AG04449 (cell line): ENCODE measurements at regions not wholly inside any gene's neighbourhood (a gene's known extent, or its start where the extent isn't known, plus 50 kb on each side); places are given as distances from the start of the nearest gene placed in this dataset.

ENCODE experiments used
- CTCF ChIA-PET: fragments of 350-600 bp; formaldehyde crosslinking; extraction: SDS; loops from one replicate; lab custom pipeline; 2021; ENCODE audit warnings: antibody characterized with exemption; lab: Yijun Ruan, JAX
- POLR2A ChIA-PET: fragments of 400-600, 350-600 bp; formaldehyde crosslinking; extraction: SDS; loops from one replicate; lab custom pipeline; 2020; ENCODE audit warnings: antibody characterized with exemption, inconsistent platforms; lab: Yijun Ruan, JAX
- DNase-seq: peaks from one replicate; pipeline ENCODE4 v3.0.0-alpha.2; 2010; ENCODE audit warnings: low read depth, low spot score
- H3K4me3 ChIP-seq: 2 replicates; pipeline ENCODE4 v1.5.1; 2011; ENCODE audit warnings: low read depth, mild to moderate bottlenecking, control low read depth, low read length
- TF ChIP-seq, protein P1 (sequence below): IDR thresholded peaks from one replicate; pipeline ENCODE4 v1.5.1; 2011; ENCODE audit warnings: mild to moderate bottlenecking, moderate library complexity, low read length, control low read depth, inconsistent platforms; ENCODE audit not compliant: insufficient read depth; ENCODE audit errors: missing control alignments

- ChIA-PET POLR2A (no interaction called here), CTCF (interaction anchor here (1.0 kb wide), 1 partner anchor 20 kb away, joined by 4 read pairs; no protein-coding TSS in a partner anchor)
- TF ChIP-seq, protein P1, sequence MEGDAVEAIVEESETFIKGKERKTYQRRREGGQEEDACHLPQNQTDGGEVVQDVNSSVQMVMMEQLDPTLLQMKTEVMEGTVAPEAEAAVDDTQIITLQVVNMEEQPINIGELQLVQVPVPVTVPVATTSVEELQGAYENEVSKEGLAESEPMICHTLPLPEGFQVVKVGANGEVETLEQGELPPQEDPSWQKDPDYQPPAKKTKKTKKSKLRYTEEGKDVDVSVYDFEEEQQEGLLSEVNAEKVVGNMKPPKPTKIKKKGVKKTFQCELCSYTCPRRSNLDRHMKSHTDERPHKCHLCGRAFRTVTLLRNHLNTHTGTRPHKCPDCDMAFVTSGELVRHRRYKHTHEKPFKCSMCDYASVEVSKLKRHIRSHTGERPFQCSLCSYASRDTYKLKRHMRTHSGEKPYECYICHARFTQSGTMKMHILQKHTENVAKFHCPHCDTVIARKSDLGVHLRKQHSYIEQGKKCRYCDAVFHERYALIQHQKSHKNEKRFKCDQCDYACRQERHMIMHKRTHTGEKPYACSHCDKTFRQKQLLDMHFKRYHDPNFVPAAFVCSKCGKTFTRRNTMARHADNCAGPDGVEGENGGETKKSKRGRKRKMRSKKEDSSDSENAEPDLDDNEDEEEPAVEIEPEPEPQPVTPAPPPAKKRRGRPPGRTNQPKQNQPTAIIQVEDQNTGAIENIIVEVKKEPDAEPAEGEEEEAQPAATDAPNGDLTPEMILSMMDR, result no peak
- H3K4me3 ChIP-seq, result no peak overlapping the region
- no peak for DNase-seq
These were observed 66.6 kb upstream of the BICD1 start for GRCh38 chr12:32039917-32040575.

GRCh38 chr12:32043928-32044549 is 62.6 kb upstream of the BICD1 start:
- DNase-seq, result no peak
- CTCF ChIA-PET, result interaction anchor here (1.1 kb wide), 1 partner anchor 254 kb away, joined by 4 read pairs; no protein-coding TSS in a partner anchor
- POLR2A ChIA-PET, result no interaction called here
- H3K4me3 ChIP-seq, result no peak overlapping the region
- TF ChIP-seq, protein P1, result no peak

GRCh38 chr12:32047357-32048212 is 59.1 kb upstream of the BICD1 start:
- POLR2A ChIA-PET, result no interaction called here
- TF ChIP-seq, protein P1, result no peak
- no peak for DNase-seq
- H3K4me3 ChIP-seq, result no peak overlapping the region
- CTCF ChIA-PET, result no interaction called here

GRCh38 chr12:32048791-32049190 is 57.9 kb upstream of the BICD1 start:
- no peak for DNase-seq
- CTCF ChIA-PET, result no interaction called here
- TF ChIP-seq, protein P1, result no peak
- no peak overlapping the region for H3K4me3 ChIP-seq
- POLR2A ChIA-PET, result no interaction called here

DNA sequence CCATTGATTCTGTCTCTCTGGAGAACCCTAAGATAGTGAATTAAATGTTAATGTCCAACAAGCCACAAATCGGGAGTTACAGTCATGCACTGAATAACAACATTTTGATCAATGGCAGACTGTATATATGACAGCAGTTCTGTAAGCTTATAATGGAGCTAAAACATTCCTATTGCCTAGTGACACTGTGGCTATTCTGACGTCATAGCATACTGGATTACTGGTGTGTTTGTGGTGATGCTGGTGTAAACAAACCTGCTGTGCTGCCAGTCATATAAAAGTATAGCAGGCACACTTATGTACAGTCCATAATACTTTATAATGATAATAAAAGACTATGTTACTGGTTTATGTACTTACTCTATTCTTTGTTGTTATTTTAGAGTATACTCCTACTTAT is 56.7 kb upstream of the BICD1 start:
- TF ChIP-seq, protein P1, result no peak
- no peak overlapping the region for H3K4me3 ChIP-seq
- ChIA-PET POLR2A (no interaction called here), CTCF (interaction anchor here (0.7 to 3.8 kb wide), 2 partner anchors 11 to 260 kb away, joined by 3 to 31 read pairs; no protein-coding TSS in a partner anchor)
- DNase-seq, result no peak
